ENCODE measurements at regions not wholly inside any gene's neighbourhood (a gene's known extent, or its start where the extent isn't known, plus 50 kb on each side); places are given as distances from the start of the nearest gene placed in this dataset.

DNA sequence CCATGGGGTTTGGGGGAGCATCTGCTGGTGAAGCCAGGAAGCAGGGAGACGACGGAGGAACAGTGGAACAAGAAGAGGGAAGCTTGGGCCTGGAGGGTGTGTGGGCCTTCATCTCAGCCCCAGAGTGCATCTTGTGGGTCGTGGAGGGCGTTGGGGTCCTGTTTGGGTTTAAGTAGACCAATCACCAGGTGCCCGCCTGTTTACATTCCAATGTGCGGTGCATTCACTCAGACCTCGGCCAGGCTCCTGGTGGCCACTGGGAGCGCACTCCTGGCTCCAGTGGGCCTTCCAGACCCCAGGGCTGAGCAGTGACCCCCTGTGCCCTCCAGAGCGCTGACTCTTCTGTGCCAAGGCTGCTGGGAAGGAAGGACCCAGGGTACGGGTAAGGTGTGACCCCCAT is 293.7 kb downstream of the NDUFA10 start:
- ChIA-PET CTCF (no interaction called here), POLR2A (no interaction called here)
- Histone ChIP-seq H2AFZ (ENCODE audit: low read depth, low read length) (no peak overlapping the region), H3K27me3 (ENCODE audit: control insufficient read depth in 2 of 2, insufficient read depth in 2 of 2, low read length in 2 of 2) (no peaks in the 10 kb centered on the region), H3K4me3 (replicated peaks in 1 of 3; ENCODE audit: insufficient read depth in 1 of 3, low read depth in 1 of 3, low read length in 3 of 3) (no peak overlapping the region), H3K9me1 (replicated peaks; ENCODE audit: control insufficient read depth, extremely low read depth, insufficient read depth, low read length) (no peaks in the 10 kb centered on the region), H3K36me3 (ENCODE audit: control insufficient read depth in 2 of 2, extremely low read depth in 1 of 2, insufficient read depth in 2 of 2, low read length in 2 of 2) (no peaks in the 10 kb centered on the region), H3K79me2 (ENCODE audit: control insufficient read depth, insufficient read depth, low read length) (no peaks in the 10 kb centered on the region), H3K9ac (replicated peaks; ENCODE audit: extremely low read depth, insufficient read depth, low read length) (no peak overlapping the region), H3K4me1 (ENCODE audit: control insufficient read depth, extremely low read depth, insufficient read depth, low read length) (no peaks in the 10 kb centered on the region), H3K27ac (ENCODE audit: insufficient read depth, low read depth, low read length) (no peak overlapping the region), H4K20me1 (replicated peaks; ENCODE audit: control insufficient read depth, extremely low read depth, insufficient read depth, low read length) (no peaks in the 10 kb centered on the region), H3K9me3 (replicated peaks; ENCODE audit: control insufficient read depth, insufficient read depth, low read length) (no peaks in the 10 kb centered on the region), H3K4me2 (ENCODE audit: insufficient read depth, low read length) (no peak overlapping the region)
- FAIRE-seq, result no peak
- no peak for DNase-seq (ENCODE audit: low read depth, low spot score)
- BruUV-seq (replicated peaks), result no TSS peak
- dilution Hi-C loops (cut with MboI; ENCODE audit: extremely low pct_ligation_motif_present, low sequenced_read_pairs), result no loop called here
- intact Hi-C loops (cut with micrococcal nuclease), result no loop called here
- TF ChIP-seq MYC (IDR thresholded peaks at IDR 0.05; ENCODE audit: low read depth, low read length) (no peak), POLR2AphosphoS5 (IDR thresholded peaks at IDR 0.05; ENCODE audit: insufficient read depth, low read depth, low read length) (no peak), EZH2 (IDR thresholded peaks at IDR 0.05; ENCODE audit: borderline replicate concordance, low read depth, low read length, severe bottlenecking) (no peak), FOS (IDR thresholded peaks at IDR 0.05; ENCODE audit: borderline replicate concordance, insufficient read depth, low read length) (no peak), POLR2A (IDR thresholded peaks at IDR 0.05; ENCODE audit: low read depth, low read length) (no peak), GATA2 (IDR thresholded peaks at IDR 0.05; ENCODE audit: insufficient read depth, insufficient read length, low read depth, low read length) (no peak), JUN (IDR thresholded peaks at IDR 0.05; ENCODE audit: borderline replicate concordance, insufficient read depth, insufficient read length, low read depth) (no peak)
- TF ChIP-seq, protein P1, sequence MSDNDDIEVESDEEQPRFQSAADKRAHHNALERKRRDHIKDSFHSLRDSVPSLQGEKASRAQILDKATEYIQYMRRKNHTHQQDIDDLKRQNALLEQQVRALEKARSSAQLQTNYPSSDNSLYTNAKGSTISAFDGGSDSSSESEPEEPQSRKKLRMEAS (IDR thresholded peaks at IDR 0.05; ENCODE audit: insufficient read depth, insufficient read length), result no peak
- TF ChIP-seq, protein P2, sequence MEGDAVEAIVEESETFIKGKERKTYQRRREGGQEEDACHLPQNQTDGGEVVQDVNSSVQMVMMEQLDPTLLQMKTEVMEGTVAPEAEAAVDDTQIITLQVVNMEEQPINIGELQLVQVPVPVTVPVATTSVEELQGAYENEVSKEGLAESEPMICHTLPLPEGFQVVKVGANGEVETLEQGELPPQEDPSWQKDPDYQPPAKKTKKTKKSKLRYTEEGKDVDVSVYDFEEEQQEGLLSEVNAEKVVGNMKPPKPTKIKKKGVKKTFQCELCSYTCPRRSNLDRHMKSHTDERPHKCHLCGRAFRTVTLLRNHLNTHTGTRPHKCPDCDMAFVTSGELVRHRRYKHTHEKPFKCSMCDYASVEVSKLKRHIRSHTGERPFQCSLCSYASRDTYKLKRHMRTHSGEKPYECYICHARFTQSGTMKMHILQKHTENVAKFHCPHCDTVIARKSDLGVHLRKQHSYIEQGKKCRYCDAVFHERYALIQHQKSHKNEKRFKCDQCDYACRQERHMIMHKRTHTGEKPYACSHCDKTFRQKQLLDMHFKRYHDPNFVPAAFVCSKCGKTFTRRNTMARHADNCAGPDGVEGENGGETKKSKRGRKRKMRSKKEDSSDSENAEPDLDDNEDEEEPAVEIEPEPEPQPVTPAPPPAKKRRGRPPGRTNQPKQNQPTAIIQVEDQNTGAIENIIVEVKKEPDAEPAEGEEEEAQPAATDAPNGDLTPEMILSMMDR (IDR thresholded peaks at IDR 0.05; ENCODE audit: extremely low read depth in 1 of 2, insufficient read depth in 1 of 2, low read depth in 1 of 2, low read length in 2 of 2), result no peak
